HUES6 (cell line): ENCODE measurements at regions not wholly inside any gene's neighbourhood (a gene's known extent, or its start where the extent isn't known, plus 50 kb on each side); places are given as distances from the start of the nearest gene placed in this dataset.

Experiments used
- H3K27ac ChIP-seq: 2 replicates; pipeline ENCODE4 v1.7.0; 2013; ENCODE audit warnings: low read depth, mild to moderate bottlenecking, low read length, inconsistent platforms
- H3K27me3 ChIP-seq: 2 replicates; pipeline ENCODE4 v1.6.1; 2013; ENCODE audit warnings: low read length; ENCODE audit not compliant: control insufficient read depth, insufficient read depth
- H3K36me3 ChIP-seq: 2 replicates; pipeline ENCODE4 v1.6.1; 2013; ENCODE audit warnings: low read length; ENCODE audit not compliant: control insufficient read depth, insufficient read depth
- H3K4me1 ChIP-seq: 2 replicates; pipeline ENCODE4 v1.6.1; 2013; ENCODE audit warnings: low read length; ENCODE audit not compliant: control insufficient read depth, insufficient read depth
- H3K4me3 ChIP-seq: 2 replicates; pipeline ENCODE4 v1.5.1; 2013; ENCODE audit warnings: low read depth, low read length
- H3K9ac ChIP-seq: one replicate; pipeline ENCODE4 v1.6.1; 2013; ENCODE audit warnings: mild to moderate bottlenecking, low read length
- H3K9me3 ChIP-seq: 2 replicates; pipeline ENCODE4 v1.6.1; 2013; ENCODE audit warnings: low read depth, low read length; ENCODE audit not compliant: control insufficient read depth, insufficient read depth

DNA sequence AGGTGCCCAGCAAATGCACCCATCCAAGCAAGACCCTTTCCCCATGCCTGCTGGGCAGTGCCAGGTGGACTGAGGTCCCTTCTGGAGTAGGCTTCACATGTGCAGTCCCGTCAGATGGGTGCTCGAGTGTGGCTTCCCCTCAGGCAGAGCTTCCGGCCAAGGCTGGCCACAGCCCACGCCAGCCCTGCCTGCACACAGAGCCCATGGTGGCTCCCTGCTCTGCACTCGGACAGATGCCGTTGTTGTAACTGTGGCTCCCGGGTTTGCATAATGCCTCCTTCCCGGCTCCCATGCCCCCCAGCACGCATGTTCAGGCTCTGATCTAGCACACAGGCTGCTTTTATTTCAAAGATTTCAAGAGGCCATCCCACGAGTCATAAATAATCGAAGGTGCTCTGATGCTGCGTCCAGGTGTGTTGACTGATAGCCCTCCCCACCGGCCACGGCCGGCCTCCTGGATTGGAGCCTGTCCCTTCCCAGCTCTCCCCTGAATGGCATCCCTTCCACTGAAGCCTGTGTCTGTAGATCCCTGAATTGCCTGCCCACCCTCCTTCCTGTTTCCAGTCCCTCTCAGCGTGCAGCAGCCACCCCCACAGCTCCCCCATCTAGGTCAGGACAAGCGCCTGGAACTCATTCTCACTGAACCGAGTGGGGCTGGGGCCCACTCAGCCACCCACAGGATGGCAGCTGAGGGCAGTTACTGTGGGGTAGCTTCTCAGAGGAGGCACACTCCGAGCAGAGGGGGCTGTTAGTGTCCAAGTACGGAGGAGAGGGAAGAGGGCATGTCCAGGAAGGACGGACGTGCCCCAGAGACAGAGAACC is 100.0 kb upstream of the LINGO1 start:
- Histone ChIP-seq H3K4me1 (peaks cover 8% of the 10 kb centered on the region), H3K27me3 (peaks cover 6% of the 10 kb centered on the region; the same call in 1 of the 2 replicates), H3K9me3 (no peaks in the 10 kb centered on the region), H3K4me3 (no peak overlapping the region), H3K9ac (no peak overlapping the region), H3K27ac (no peak overlapping the region), H3K36me3 (no peaks in the 10 kb centered on the region)

DNA sequence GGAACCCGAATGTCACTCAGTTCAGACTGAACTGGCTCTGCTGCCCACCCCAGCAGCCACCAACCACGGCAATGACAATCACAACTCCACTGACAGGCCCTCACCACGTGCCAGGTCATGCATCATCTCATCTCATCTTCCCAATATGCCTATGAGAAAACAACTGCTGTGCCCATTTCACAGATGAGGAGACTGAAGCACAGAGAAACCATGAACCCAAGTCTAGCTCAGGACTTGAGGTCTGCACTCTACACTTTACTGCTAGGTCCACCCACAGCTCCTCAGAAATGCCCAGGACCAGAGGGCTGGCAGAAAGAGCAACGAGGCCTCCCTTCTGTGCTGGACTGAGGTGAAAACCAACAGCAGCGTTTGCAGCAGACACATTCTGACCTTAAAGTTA is 99.2 kb upstream of the LINGO1 start:
- peaks cover 4% of the 10 kb centered on the region; the same call in 1 of the 2 replicates for H3K4me1 ChIP-seq
- no peaks in the 10 kb centered on the region for H3K36me3 ChIP-seq
- H3K4me3 ChIP-seq = no peak overlapping the region
- no peaks in the 10 kb centered on the region for H3K9me3 ChIP-seq
- H3K27me3 ChIP-seq = no peaks in the 10 kb centered on the region; the same call in 1 of the 2 replicates
- no peak overlapping the region for H3K27ac ChIP-seq
- H3K9ac ChIP-seq = no peak overlapping the region

- Histone ChIP-seq H3K4me3 (no peak overlapping the region), H3K9me3 (no peaks in the 10 kb centered on the region), H3K27me3 (no peaks in the 10 kb centered on the region; the same call in 1 of the 2 replicates), H3K4me1 (peaks cover 4% of the 10 kb centered on the region; the same call in 1 of the 2 replicates), H3K36me3 (no peaks in the 10 kb centered on the region), H3K9ac (no peak overlapping the region), H3K27ac (no peak overlapping the region)
These were observed 98.4 kb upstream of the LINGO1 start for GRCh38 chr15:77731067-77731466.

GRCh38 chr15:77727635-77728304 is 95.1 kb upstream of the LINGO1 start:
- Histone ChIP-seq H3K9me3 (no peaks in the 10 kb centered on the region), H3K27ac (no peak overlapping the region), H3K9ac (no peak overlapping the region), H3K36me3 (no peaks in the 10 kb centered on the region), H3K4me3 (no peak overlapping the region), H3K27me3 (no peaks in the 10 kb centered on the region; the same call in 1 of the 2 replicates), H3K4me1 (peaks cover 4% of the 10 kb centered on the region)

GRCh38 chr15:77724715-77725114 is 92.0 kb upstream of the LINGO1 start:
- Histone ChIP-seq H3K27ac (no peak overlapping the region), H3K36me3 (no peaks in the 10 kb centered on the region), H3K27me3 (no peaks in the 10 kb centered on the region), H3K9ac (no peak overlapping the region), H3K4me3 (no peak overlapping the region), H3K4me1 (peaks cover 4% of the 10 kb centered on the region), H3K9me3 (no peaks in the 10 kb centered on the region)

DNA sequence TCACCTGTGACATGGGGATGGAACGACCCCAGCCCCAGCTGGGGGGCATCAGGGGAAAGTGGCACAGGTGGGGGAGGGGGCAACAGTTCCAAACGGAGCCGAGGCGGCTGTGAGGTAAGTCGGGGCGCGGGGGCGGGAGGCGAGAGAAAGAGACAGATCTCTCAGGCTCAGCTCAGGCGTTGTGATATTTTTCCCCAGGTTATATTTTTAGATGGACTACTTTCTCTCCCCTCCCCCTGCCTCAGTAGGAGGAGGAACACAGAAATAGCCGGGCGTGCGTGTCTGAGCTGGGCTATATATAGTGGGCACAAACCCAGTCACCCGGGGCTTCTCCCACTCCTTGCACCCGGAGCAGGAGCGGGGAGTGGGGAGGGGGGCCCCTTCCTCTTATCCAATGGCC is 91.0 kb upstream of the LINGO1 start:
- Histone ChIP-seq H3K9me3 (no peaks in the 10 kb centered on the region), H3K27ac (no peak overlapping the region), H3K9ac (no peak overlapping the region), H3K4me3 (no peak overlapping the region), H3K4me1 (peaks cover 4% of the 10 kb centered on the region), H3K27me3 (no peaks in the 10 kb centered on the region), H3K36me3 (no peaks in the 10 kb centered on the region)

GRCh38 chr15:77722759-77723460 is 90.2 kb upstream of the LINGO1 start:
- peaks cover 4% of the 10 kb centered on the region for H3K4me1 ChIP-seq
- H3K9me3 ChIP-seq = no peaks in the 10 kb centered on the region
- H3K27me3 ChIP-seq = no peaks in the 10 kb centered on the region
- H3K9ac ChIP-seq = no peak overlapping the region
- H3K36me3 ChIP-seq = no peaks in the 10 kb centered on the region
- H3K27ac ChIP-seq = no peak overlapping the region
- no peak overlapping the region for H3K4me3 ChIP-seq

- H3K9ac ChIP-seq = no peak overlapping the region
- H3K27ac ChIP-seq = no peak overlapping the region
- H3K9me3 ChIP-seq = no peaks in the 10 kb centered on the region
- no peaks in the 10 kb centered on the region for H3K27me3 ChIP-seq
- H3K4me1 ChIP-seq = peaks cover 4% of the 10 kb centered on the region; the same call in 1 of the 2 replicates
- no peaks in the 10 kb centered on the region for H3K36me3 ChIP-seq
- no peak overlapping the region for H3K4me3 ChIP-seq
These were observed 89.3 kb upstream of the LINGO1 start for GRCh38 chr15:77721963-77722362.

- no peaks in the 10 kb centered on the region for H3K36me3 ChIP-seq
- no peaks in the 10 kb centered on the region for H3K27me3 ChIP-seq
- H3K27ac ChIP-seq = no peak overlapping the region
- H3K9me3 ChIP-seq = no peaks in the 10 kb centered on the region
- no peak overlapping the region for H3K9ac ChIP-seq
- no peak overlapping the region for H3K4me3 ChIP-seq
- H3K4me1 ChIP-seq = peaks cover 4% of the 10 kb centered on the region; the same call in 1 of the 2 replicates
These were observed 87.9 kb upstream of the LINGO1 start for GRCh38 chr15:77720655-77721054.

DNA sequence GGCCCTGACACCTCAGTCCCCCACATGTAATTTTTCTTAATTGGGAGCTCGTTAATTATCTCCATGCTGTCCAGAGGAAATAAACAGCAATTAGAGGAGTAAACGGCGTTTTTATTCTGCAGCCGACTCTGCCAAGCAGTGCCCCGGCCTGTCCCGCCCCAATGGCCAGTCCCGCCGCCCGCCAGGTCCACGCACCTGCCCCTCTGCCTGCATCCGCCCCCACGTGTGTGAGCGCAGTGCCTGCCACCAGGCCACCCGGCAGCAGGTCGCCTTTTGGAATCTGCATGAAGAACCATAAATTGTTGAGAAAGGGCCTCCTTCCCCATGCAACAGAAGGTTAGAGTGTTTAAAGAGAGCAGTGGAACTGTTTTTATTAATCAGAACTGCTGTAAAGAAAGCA is 87.5 kb upstream of the LINGO1 start:
- no peak overlapping the region for H3K27ac ChIP-seq
- no peaks in the 10 kb centered on the region for H3K27me3 ChIP-seq
- no peak overlapping the region for H3K9ac ChIP-seq
- no peak overlapping the region for H3K4me3 ChIP-seq
- no peaks in the 10 kb centered on the region for H3K36me3 ChIP-seq
- H3K4me1 ChIP-seq = peaks cover 4% of the 10 kb centered on the region
- no peaks in the 10 kb centered on the region for H3K9me3 ChIP-seq

DNA sequence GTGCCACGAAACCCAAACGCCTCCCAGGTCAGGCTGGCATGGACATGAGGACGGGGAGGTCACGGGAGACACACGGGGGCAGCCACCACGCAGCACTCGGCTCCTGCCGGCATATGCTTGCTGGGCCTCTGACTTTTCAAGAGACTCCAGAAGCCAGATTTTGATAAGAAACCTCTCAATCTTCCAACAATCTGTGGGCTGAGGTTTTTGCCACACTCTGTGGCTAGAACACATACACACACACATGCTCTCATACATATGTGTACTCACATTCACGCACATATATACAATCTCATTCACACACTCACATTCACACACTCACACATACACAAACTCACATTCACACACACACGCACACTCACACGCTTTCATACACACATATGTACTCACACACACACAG is 86.7 kb upstream of the LINGO1 start:
- peaks cover 9% of the 10 kb centered on the region for H3K4me1 ChIP-seq
- no peaks in the 10 kb centered on the region for H3K36me3 ChIP-seq
- no peak overlapping the region for H3K27ac ChIP-seq
- no peaks in the 10 kb centered on the region for H3K27me3 ChIP-seq
- no peak overlapping the region for H3K9ac ChIP-seq
- no peak overlapping the region for H3K4me3 ChIP-seq
- no peaks in the 10 kb centered on the region for H3K9me3 ChIP-seq
